BE2C (cell line): ENCODE measurements at regions not wholly inside any gene's neighbourhood (a gene's known extent, or its start where the extent isn't known, plus 50 kb on each side); places are given as distances from the start of the nearest gene placed in this dataset.

Experiments used
- DNase-seq: peaks from one replicate; pipeline ENCODE4 v3.0.0-alpha.2; 2020
- H3K27me3 ChIP-seq: fragments of 250-450 bp; sonication (Bioruptor Pico); 2 replicates; pipeline ENCODE4 v1.5.1; 2020; ENCODE audit warnings: mild to moderate bottlenecking
- H3K36me3 ChIP-seq: fragments of 250-450 bp; sonication (Bioruptor Pico); 2 replicates; pipeline ENCODE4 v1.5.1; 2020; ENCODE audit warnings: mild to moderate bottlenecking
- H3K4me1 ChIP-seq: fragments of 250-450 bp; sonication (Bioruptor Pico); 2 replicates; pipeline ENCODE4 v1.5.1; 2020
- H3K4me3 ChIP-seq: 2 replicates; pipeline ENCODE4 v1.5.1; 2011; ENCODE audit warnings: low read depth, low read length
- H3K9me3 ChIP-seq: fragments of 250-450 bp; sonication (Bioruptor Pico); 2 replicates; pipeline ENCODE4 v1.5.1; 2020
- CTCF ChIP-seq: IDR thresholded peaks from 2 replicates; pipeline ENCODE4 v1.5.1; 2012; ENCODE audit warnings: mild to moderate bottlenecking, low read depth, low read length

GRCh38 chr13:97161582-97162231, 60.4 kb upstream of the MBNL2 start:
- Histone ChIP-seq H3K4me1 (no peaks in the 10 kb centered on the region), H3K9me3 (no peaks in the 10 kb centered on the region), H3K4me3 (no peak overlapping the region), H3K27me3 (no peaks in the 10 kb centered on the region), H3K36me3 (no peaks in the 10 kb centered on the region)
- TF ChIP-seq CTCF: no peak
- DNase-seq: no peak

- TF ChIP-seq CTCF: no peak
- Histone ChIP-seq H3K4me3 (no peak overlapping the region), H3K4me1 (peaks cover 10% of the 10 kb centered on the region), H3K27me3 (no peaks in the 10 kb centered on the region), H3K9me3 (no peaks in the 10 kb centered on the region), H3K36me3 (no peaks in the 10 kb centered on the region)
- no peak for DNase-seq
Observed at GRCh38 chr13:97165502-97166425, 56.4 kb upstream of the MBNL2 start.

GRCh38 chr13:97171136-97171535, 51.0 kb upstream of the MBNL2 start:
- DNase-seq: no peak
- no peak overlapping the region for H3K4me3 ChIP-seq
- no peaks in the 10 kb centered on the region for H3K36me3 ChIP-seq
- H3K4me1 ChIP-seq: peaks cover 13% of the 10 kb centered on the region
- H3K9me3 ChIP-seq: no peaks in the 10 kb centered on the region
- no peak for TF ChIP-seq CTCF
- no peaks in the 10 kb centered on the region for H3K27me3 ChIP-seq
